Activated CD8-positive, alpha-beta memory T cell treated with anti-CD3 and anti-CD28 coated beads, Interleukin-2, amount 50 U/mL, for 48 hours (primary cell): ENCODE measurements at regions not wholly inside any gene's neighbourhood (a gene's known extent, or its start where the extent isn't known, plus 50 kb on each side); places are given as distances from the start of the nearest gene placed in this dataset.

ENCODE experiments used
- DNase-seq: peaks from one replicate; pipeline ENCODE4 v3.0.0-alpha.2; 2020

GRCh38 chr6:98579941-98580340 lies 254.4 kb upstream of the POU3F2 start:
- no peak for DNase-seq

- no peak for DNase-seq
These were observed 252.7 kb upstream of the POU3F2 start for GRCh38 chr6:98581705-98582104.

GRCh38 chr6:98583506-98583905 lies 250.9 kb upstream of the POU3F2 start:
- DNase-seq: no peak

- no peak for DNase-seq
These were observed 248.2 kb upstream of the POU3F2 start for GRCh38 chr6:98586163-98586562.

GRCh38 chr6:98587555-98587954 lies 246.8 kb upstream of the POU3F2 start:
- DNase-seq: no peak

- DNase-seq: no peak
These were observed 244.8 kb upstream of the POU3F2 start for GRCh38 chr6:98589536-98589935.

- DNase-seq: no peak
These were observed 244.2 kb upstream of the POU3F2 start for GRCh38 chr6:98590136-98590681.

GRCh38 chr6:98590997-98591396 lies 243.4 kb upstream of the POU3F2 start:
- DNase-seq: no peak

- no peak for DNase-seq
These were observed 240.7 kb upstream of the POU3F2 start for GRCh38 chr6:98593676-98594075.

GRCh38 chr6:98601716-98602115 lies 232.7 kb upstream of the POU3F2 start:
- DNase-seq: no peak

GRCh38 chr6:98605705-98606104 lies 228.7 kb upstream of the POU3F2 start:
- no peak for DNase-seq

- no peak for DNase-seq
These were observed 207.1 kb upstream of the POU3F2 start for GRCh38 chr6:98627129-98627775.

GRCh38 chr6:98633886-98634285 lies 200.5 kb upstream of the POU3F2 start:
- no peak for DNase-seq

- DNase-seq: no peak
These were observed 199.8 kb upstream of the POU3F2 start for GRCh38 chr6:98634569-98634968.

GRCh38 chr6:98635191-98635590 lies 199.2 kb upstream of the POU3F2 start:
- no peak for DNase-seq

- no peak for DNase-seq
These were observed 197.4 kb upstream of the POU3F2 start for GRCh38 chr6:98636941-98637340.

- DNase-seq: no peak
These were observed 195.2 kb upstream of the POU3F2 start for GRCh38 chr6:98639089-98639635.

- no peak for DNase-seq
These were observed 194.0 kb upstream of the POU3F2 start for GRCh38 chr6:98640366-98640765.

- DNase-seq: no peak
These were observed 192.2 kb upstream of the POU3F2 start for GRCh38 chr6:98641949-98642719.

GRCh38 chr6:98644063-98644462 lies 190.3 kb upstream of the POU3F2 start:
- DNase-seq: no peak

GRCh38 chr6:98648211-98648914 lies 186.0 kb upstream of the POU3F2 start:
- no peak for DNase-seq

- no peak for DNase-seq
These were observed 183.4 kb upstream of the POU3F2 start for GRCh38 chr6:98650941-98651340.

- DNase-seq: no peak
These were observed 181.2 kb upstream of the POU3F2 start for GRCh38 chr6:98653179-98653578.
